GM19328 (cell line): ENCODE measurements at regions not wholly inside any gene's neighbourhood (a gene's known extent, or its start where the extent isn't known, plus 50 kb on each side); places are given as distances from the start of the nearest gene placed in this dataset.
A peak's percentile ranks its signal among the peaks of the same experiment; 100 is the strongest.

Source experiments
- ATAC-seq: cut with Tn5 transposase; IDR thresholded peaks from one replicate; pipeline ENCODE4 v1.9.1; 2021; ENCODE audit warnings: mild to moderate bottlenecking, moderate library complexity; ENCODE audit not compliant: unreplicated experiment

GRCh38 chr2:144333143-144333555 lies 186.8 kb downstream of the ZEB2 start:
- no peak for ATAC-seq

- ATAC-seq: peak; percentile 92
Observed at GRCh38 chr2:144332356-144333142, 187.4 kb downstream of the ZEB2 start.

DNA sequence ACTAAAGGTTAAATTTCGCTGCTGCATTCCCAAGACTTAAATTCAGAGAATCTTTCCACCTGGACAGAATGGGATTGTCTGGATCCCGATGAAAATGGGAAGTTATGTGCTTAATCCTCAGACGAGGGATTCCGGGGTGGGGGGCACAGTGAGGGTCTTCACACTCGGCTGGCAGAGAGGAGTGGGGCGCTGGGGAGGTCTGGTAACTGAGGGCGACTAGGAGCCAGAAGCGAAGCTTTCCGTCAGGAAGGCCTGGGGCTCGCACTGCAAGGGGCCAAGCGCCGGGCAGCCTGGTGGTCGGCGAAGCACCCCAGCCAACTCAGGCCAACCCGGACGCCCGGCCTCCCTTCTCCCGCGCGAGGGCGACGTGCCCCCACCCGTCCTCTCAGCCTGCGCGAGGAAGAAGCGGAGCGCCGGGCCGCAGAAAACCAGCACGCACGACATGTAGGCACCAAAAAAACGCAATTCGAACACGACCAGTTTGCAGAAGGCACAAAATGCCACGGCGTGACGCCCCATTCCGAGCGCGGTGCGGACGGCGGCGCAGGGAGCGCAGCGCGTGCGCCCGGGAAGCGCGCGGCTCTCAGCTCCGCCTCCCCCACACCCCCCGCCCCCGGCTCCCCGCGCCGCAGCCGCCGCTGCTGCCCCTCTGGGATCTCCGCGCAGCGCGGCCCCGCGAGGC lies 188.1 kb downstream of the ZEB2 start:
- ATAC-seq: peak; percentile 30

DNA sequence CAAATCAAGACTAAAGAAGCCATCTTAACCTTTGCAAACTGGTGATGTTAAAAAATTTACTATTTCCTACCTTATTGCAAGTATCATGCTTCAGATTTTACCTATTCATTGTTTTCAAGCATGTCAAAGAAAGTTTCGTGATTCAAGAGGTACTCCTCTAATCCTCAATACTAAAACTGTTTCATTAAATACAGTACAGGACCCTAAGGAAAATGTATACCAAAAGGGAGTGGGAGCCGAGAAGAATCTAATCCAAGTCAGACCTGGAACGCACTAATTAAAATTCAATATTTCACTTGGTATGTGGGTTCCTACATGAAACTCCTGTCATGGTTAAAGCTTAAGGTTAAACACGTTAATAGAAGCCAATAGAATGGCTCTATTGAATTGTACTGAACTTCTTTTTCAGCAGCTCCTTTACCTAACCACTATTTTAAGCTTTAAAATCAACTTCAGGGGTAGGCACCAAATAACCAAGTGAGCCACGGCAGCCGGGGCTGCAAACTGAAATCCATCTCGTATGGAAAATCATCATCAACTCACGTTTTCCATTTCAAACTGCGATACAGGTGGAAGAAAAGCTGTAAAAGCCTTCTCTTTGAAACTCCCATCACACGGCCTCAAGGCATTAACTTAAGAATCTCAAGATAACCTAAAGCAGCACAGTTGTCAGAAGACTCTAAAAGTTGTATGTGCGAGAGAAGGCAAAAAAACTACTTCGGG lies 188.8 kb downstream of the ZEB2 start:
- no peak for ATAC-seq

DNA sequence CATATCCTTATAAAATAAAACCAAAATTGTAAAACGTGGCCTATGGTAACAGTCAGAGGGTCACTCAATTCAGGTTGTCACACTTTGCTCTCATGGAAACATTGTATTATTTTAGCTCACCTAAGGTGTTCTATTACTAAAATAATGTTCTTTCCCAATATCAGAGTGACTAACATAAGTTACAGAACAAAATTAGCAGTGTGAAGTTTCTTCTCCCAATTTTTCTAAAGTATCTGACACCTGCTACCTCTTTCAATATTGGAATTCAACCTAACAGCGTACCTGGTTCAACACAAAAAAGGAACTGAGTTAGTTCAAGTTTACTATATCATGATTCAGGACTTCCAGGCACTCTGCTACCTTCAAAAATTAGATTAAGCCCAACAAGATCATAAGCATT lies 190.4 kb downstream of the ZEB2 start:
- no peak for ATAC-seq

DNA sequence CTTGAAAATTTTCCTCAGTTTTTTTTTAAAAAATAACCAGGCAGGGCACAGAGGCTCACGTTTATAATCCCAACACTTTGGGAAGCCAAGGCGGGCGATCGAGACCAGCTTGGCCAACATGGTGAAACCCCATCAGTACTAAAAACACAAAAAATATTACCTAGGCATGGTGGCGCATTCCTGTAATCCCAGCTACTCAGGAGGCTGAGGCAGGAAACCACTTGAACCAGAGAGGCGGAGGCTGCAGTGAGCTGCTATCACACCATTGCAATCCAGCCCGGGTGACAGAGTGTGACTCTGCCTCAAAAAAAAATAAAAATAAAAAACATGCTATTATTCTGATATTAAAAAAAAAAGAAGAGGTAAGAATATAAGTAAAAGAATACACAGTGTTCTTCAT lies 191.0 kb downstream of the ZEB2 start:
- no peak for ATAC-seq

GRCh38 chr2:144326825-144327224 lies 193.1 kb downstream of the ZEB2 start:
- no peak for ATAC-seq

- ATAC-seq: peak; percentile 52
Observed at GRCh38 chr2:144325086-144325485, 194.8 kb downstream of the ZEB2 start.

GRCh38 chr2:144324446-144325045 lies 195.4 kb downstream of the ZEB2 start:
- no peak for ATAC-seq

DNA sequence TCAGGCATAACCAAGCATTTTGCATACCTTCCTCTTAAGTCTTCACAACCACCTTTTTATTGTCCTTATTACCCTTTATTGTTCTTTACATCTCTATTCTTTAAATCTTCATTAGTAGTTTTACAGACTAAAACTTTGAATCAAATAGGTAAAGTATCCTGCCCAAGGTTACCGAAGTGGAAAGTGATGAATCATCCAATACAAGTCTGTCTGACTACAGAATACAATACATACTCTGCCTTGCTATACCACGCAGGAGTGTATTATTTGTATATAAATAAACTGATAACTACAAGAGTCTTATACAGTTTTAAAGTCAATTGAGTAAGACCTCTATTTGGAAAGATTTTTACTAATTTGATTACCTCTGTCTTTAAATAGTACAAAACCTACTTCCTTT lies 196.0 kb downstream of the ZEB2 start:
- no peak for ATAC-seq

GRCh38 chr2:144322379-144322778 lies 197.5 kb downstream of the ZEB2 start:
- ATAC-seq: no peak

DNA sequence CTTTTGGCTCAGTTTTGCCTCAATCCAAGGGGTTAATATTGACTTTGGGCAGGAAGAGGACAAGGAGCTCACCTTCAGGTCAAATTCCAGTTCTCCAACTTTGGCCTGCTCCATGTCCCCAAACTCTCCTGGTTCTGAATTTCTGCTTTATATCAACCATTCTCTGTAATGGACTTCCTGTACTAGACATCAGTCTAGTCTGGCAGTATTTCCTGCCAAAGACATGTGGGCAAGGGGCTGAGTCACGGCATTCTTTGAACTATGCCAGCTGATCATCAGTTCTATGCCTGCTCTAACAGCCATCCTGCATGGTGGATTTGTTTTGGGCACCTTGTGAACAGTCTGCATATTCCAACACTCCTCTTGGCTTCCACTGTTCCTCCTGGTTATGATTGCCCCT lies 199.4 kb downstream of the ZEB2 start:
- ATAC-seq: no peak

DNA sequence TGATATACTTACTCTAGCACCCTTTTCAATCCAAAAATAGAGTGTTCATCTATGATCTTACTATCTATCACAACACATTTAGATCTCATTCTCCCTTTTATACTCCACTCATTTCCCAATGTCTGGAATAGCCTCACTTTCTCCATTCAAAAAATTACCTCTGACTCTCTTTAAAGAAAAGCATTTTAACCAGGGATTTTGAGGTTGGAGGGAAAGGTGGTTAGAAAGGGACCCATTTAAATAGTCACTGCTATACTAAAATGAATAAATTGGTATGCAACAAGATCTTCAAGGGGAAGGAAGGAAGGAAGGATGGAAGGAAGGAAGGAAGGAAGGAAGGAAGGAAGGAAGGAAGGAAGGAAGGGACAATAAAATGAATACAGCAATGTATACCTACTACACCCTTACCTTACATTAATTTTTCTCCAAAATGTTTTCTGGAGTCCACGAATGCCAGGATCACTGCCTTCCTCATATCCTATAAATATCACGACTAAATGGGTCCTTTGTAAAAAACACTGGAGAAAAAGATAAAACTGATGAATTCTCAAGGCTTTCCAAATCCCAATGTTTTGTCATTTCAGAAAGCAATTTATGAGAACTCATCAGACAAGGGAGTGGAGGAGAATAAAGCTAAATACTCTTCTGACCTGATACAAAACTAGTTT lies 202.7 kb downstream of the ZEB2 start:
- no peak for ATAC-seq

- ATAC-seq: no peak
Observed at GRCh38 chr2:144310889-144311608, 208.9 kb downstream of the ZEB2 start.

DNA sequence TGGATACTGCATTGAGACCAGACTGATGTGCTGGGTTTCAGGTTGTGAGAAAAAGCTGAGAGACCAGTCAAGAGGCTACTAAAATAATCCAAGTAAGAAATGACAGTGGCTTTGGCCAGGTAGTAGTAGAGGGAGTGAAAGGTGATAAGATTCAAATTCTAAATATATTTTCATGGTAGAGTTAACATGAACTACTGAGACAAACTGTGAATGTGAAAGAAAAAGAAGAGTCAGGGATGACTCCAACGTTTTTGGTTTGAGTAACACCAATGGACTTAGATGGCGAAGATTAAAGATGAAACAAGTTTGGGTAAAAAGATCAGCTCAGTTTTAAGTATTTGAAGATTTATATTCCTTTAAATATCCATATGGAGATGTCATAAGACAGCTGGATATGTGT lies 209.4 kb downstream of the ZEB2 start:
- ATAC-seq: no peak

DNA sequence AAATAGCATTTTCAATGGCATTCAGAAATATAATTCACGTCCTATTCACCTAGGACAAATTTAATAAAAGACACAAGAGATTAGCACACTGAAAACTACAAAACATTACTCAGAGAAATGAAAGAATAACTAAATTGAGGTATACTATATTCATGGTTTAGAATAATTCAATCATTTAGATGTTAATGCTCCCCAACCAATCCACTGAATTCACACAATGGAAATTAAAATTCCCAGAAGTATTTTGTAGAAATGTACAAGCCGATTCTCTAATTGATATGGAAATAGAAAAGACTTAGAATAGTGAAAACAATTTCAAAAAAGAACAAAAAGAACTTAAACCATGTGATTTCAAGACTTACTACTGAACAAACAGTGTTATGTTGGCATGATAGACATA lies 212.2 kb downstream of the ZEB2 start:
- ATAC-seq: no peak

- no peak for ATAC-seq
Observed at GRCh38 chr2:144304202-144304601, 215.7 kb downstream of the ZEB2 start.

DNA sequence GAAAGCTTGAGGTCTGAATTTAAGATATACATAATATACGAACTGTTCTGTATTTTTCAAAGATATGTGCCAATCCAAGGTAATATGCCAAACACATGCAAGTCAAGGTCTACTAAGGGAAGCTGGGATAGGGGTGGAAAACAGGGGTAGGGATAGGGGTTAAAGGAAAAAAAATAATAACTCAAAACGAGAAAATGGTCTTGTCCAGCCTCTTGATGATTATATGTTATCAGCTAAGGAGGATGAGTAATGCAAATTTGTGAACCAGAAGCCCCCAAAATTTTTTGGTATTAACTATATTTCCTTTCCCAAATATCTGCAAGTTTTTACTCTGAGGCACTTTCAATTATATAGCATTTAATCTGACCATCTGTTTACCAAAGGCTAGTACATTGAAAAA lies 219.3 kb downstream of the ZEB2 start:
- ATAC-seq: no peak

DNA sequence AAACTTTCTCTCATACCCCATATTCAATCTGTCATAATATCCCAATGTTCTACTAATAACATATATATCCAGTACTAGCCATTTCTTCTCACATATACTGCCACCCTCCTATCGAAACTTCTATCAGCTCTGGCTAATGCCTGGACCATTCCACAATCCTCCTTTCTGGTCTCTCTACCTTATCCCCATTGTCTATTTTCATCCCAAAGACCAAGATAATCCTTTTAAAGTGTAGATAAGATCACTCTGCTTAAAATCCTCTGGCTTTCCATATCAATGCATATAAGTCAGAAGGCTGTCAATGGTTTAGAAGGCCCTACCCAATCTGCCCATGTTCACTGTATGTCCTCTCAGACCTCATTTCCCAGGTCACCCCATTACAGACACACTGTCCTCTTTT lies 229.6 kb downstream of the ZEB2 start:
- no peak for ATAC-seq

GRCh38 chr2:144288438-144288837 lies 231.5 kb downstream of the ZEB2 start:
- ATAC-seq: no peak
